Ovary (tissue), 3 donors: ENCODE measurements at regions not wholly inside any gene's neighbourhood (a gene's known extent, or its start where the extent isn't known, plus 50 kb on each side); places are given as distances from the start of the nearest gene placed in this dataset.

Experiments used
- CTCF ChIP-seq, 3 donors: fragments of 450-650 bp in 2 of 3; fragments of 200-600 bp in 1 of 3; IDR thresholded peaks; one replicate each; pipeline versions ENCODE4 v1.5.1 to v1.8.0; 2016 to 2022; ENCODE audit warnings: antibody characterized with exemption in 3 of 3, mild to moderate bottlenecking in 1 of 3
- EP300 ChIP-seq: sonication (generic); formaldehyde crosslinking; IDR thresholded peaks from one replicate; pipeline ENCODE4 v1.6.1; 2017; ENCODE audit warnings: antibody characterized with exemption
- POLR2A ChIP-seq: fragments of 450-650 bp; IDR thresholded peaks from one replicate; pipeline ENCODE4 v1.6.1; 2017; ENCODE audit warnings: antibody characterized with exemption, mild to moderate bottlenecking, moderate library complexity
- donor health status: DM: no; HTN: no; CAD: no.

- TF ChIP-seq EP300 (no peak), CTCF (IDR thresholded peaks at IDR 0.05) (no peak), POLR2A (no peak)
Measured at GRCh38 chr11:15793043-15793996, 563.0 kb downstream of the SOX6 start.
